ENCODE measurements at regions not wholly inside any gene's neighbourhood (a gene's known extent, or its start where the extent isn't known, plus 50 kb on each side); places are given as distances from the start of the nearest gene placed in this dataset.

- TF ChIP-seq POLR2A (IDR thresholded peaks at IDR 0.05; ENCODE audit: low read depth, low read length): no peak
- no peak for TF ChIP-seq SPI1 (IDR thresholded peaks at IDR 0.05; ENCODE audit: low read depth, low read length)
- no peak for TF ChIP-seq POLR2AphosphoS5 (IDR thresholded peaks at IDR 0.05; ENCODE audit: low read depth, low read length)
- TF ChIP-seq TAF1 (IDR thresholded peaks at IDR 0.05; ENCODE audit: low read depth, low read length): no peak
- no peak for TF ChIP-seq POU2F2 (IDR thresholded peaks at IDR 0.05; ENCODE audit: low read depth, low read length)
- TF ChIP-seq PAX5 (IDR thresholded peaks at IDR 0.05; ENCODE audit: insufficient read depth, low read length, severe bottlenecking): no peak
Observed at GRCh38 chr3:166110102-166110501, 272.9 kb upstream of the BCHE start.
